ENCODE measurements at regions not wholly inside any gene's neighbourhood (a gene's known extent, or its start where the extent isn't known, plus 50 kb on each side); places are given as distances from the start of the nearest gene placed in this dataset.

DNA sequence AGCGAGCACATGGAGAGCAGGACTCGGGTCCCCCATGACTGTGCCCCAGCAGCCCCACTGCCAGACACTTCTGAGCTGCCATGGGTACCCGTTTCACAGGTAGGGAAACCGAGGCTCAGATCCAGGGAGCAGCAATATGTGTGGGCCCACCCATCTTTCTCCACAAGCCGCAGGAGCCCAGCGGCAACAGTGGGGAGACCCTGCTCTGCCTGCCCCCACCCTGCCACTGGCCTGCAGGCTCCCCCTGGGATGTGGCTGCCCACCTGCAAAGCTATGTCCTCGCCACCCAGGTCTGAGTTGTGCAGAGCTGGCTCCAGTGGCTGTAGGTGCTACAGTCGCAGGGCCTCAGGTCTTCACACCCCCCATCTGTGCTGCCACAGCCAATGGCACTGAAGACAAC lies 50.6 kb upstream of the C1QTNF9B start:
- TF ChIP-seq, protein P1, sequence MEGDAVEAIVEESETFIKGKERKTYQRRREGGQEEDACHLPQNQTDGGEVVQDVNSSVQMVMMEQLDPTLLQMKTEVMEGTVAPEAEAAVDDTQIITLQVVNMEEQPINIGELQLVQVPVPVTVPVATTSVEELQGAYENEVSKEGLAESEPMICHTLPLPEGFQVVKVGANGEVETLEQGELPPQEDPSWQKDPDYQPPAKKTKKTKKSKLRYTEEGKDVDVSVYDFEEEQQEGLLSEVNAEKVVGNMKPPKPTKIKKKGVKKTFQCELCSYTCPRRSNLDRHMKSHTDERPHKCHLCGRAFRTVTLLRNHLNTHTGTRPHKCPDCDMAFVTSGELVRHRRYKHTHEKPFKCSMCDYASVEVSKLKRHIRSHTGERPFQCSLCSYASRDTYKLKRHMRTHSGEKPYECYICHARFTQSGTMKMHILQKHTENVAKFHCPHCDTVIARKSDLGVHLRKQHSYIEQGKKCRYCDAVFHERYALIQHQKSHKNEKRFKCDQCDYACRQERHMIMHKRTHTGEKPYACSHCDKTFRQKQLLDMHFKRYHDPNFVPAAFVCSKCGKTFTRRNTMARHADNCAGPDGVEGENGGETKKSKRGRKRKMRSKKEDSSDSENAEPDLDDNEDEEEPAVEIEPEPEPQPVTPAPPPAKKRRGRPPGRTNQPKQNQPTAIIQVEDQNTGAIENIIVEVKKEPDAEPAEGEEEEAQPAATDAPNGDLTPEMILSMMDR (IDR thresholded peaks at IDR 0.05; ENCODE audit: insufficient read depth, low read length), result no peak
- no peak overlapping the region for H3K4me3 ChIP-seq (ENCODE audit: low read depth, low read length)
- no peak for DNase-seq (ENCODE audit: low read depth)

DNA sequence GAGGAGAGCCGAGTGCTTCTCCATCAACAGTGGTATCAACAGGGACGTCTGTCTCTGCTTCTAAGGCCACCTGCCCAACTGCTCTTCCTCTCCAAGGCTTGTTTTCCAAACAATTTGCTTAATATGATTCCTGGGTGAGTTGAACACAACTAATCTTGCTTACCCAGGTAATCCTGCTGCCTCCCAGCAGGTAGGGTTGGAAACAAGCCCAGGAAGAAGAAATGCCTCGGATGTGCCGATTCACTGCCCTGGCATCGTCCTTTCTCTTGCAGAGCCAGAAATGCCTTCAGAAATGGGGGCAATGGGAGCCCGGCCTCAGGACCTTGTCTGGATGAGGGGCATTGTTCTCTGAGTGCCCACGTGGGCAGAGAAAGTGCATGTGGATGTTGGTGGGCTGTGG lies 51.9 kb upstream of the C1QTNF9B start:
- TF ChIP-seq, protein P1 (IDR thresholded peaks at IDR 0.05; ENCODE audit: insufficient read depth, low read length), result no peak
- H3K4me3 ChIP-seq (ENCODE audit: low read depth, low read length), result no peak overlapping the region
- no peak for DNase-seq (ENCODE audit: low read depth)

DNA sequence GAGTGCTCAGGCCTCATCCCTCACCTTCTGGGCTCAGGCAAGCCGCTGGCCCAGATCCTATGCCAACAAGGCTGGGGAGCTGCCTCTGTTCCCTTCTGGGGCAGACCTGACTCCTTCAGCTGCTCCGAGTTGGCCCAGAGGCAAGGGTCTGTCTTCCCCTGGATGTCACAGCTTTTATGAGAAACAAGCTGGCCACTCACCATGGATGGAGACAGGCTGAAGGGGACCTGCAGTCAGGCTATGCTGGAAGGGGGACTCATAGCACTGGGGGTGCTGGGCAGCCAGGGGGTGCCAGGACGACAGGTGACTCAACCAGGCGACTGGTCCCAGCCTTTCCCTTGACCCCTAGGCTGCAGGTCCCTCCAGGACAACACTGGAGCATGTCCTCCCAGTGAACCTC lies 52.4 kb upstream of the C1QTNF9B start:
- H3K4me3 ChIP-seq (ENCODE audit: low read depth, low read length), result no peak overlapping the region
- DNase-seq (ENCODE audit: low read depth), result no peak
- TF ChIP-seq, protein P1 (IDR thresholded peaks at IDR 0.05; ENCODE audit: insufficient read depth, low read length), result no peak

DNA sequence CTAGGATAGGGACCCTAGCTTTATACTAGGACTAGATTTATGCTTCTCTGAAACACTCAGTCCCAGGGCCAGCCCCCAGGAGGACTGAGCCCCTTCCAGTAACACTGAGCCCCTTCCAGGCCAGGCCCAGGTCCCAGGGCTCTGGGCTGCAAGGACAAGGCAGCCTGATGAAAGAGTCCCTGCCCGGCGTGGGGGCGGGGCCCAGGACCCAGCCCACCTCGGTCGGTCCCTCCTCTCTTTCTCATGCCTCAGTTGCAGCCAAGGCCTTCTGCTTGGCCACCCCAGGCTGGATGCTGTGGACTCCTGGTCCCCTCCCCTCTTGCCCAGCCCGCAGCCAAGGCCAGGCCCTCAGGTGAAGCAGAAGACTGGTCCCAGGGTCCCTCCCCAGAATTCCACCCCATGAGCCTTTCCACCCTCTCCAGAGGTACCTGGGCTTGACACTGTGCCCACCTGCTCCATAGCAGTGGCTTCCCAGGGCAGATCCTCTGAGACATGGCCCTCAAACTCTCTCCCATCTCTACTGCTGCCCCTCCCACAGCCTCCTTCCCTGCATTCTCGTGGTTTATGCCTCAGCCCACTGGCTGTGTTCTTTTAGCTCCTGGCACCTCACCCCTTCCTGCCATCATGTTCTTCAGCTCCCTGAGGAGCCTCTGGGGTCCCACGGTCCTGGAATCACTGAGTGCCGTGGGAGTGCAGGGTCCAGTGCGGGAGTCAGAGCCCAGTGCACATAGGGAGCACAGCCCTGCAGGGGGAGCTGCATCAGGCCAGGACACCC lies 53.6 kb upstream of the C1QTNF9B start:
- TF ChIP-seq, protein P1 (IDR thresholded peaks at IDR 0.05; ENCODE audit: insufficient read depth, low read length), result no peak
- H3K4me3 ChIP-seq (ENCODE audit: low read depth, low read length), result no peak overlapping the region
- DNase-seq (ENCODE audit: low read depth), result no peak

DNA sequence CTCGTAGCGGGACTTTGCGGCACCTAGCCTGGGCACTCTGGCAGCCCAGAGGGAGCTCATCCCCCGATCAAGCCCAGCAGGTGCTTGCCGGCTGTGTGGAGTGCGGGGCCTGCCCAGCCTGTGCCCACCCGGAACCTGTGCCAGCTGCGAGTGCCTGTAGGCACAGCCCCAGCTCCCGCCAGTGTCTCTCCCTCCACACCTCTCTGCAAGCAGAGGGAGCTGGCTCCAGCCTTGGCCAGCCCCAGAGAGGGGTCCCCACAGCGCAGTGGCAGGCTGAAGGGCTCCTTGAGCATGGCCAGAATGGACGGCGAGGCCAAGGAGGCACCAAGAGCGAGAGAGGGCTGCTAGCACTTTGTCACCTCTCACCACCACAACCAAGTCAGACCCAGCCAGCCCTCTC lies 55.5 kb upstream of the C1QTNF9B start:
- H3K4me3 ChIP-seq (ENCODE audit: low read depth, low read length), result no peak overlapping the region
- DNase-seq (ENCODE audit: low read depth), result no peak
- TF ChIP-seq, protein P1 (IDR thresholded peaks at IDR 0.05; ENCODE audit: insufficient read depth, low read length), result no peak

DNA sequence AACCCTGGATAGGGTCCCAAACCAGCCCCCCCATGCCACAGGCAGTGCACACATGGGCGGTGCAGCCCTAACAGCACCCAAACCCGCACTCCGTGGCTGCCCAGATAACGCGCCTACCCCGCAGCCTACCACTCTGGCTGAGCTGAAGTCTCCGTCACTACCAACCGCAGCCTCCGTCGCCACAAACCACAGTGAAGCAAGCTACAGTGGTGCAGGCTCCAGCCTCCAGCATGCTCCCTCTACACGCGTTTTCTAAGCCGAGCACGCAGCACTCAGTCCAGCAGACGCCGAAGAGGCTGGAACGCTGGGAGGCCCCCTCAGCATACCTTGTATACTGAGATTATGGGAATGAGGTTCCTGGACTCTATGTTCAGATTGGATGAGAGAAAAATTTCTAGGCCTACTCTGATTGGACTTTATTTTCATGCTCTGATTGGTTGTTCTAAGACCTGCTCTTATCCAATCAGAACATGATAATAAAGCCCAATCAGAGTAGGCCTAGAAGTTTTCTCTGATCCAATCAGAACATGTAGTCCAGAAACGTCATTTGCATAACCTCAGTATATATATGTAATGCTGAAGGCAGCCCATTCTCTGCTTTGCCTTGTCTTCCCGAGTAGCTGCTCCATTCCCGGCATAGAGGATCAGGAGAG lies 56.7 kb upstream of the C1QTNF9B start:
- DNase-seq (ENCODE audit: low read depth), result no peak
- H3K4me3 ChIP-seq (ENCODE audit: low read depth, low read length), result no peak overlapping the region
- TF ChIP-seq, protein P1 (IDR thresholded peaks at IDR 0.05; ENCODE audit: insufficient read depth, low read length), result no peak

All from fibroblast of the aortic adventitia (primary cell).